Fibroblast of skin of right biceps (primary cell): ENCODE measurements at regions not wholly inside any gene's neighbourhood (a gene's known extent, or its start where the extent isn't known, plus 50 kb on each side); places are given as distances from the start of the nearest gene placed in this dataset.

ENCODE experiments used
- DNase-seq: peaks from one replicate; pipeline ENCODE4 v3.0.0-alpha.2; 2013

DNA sequence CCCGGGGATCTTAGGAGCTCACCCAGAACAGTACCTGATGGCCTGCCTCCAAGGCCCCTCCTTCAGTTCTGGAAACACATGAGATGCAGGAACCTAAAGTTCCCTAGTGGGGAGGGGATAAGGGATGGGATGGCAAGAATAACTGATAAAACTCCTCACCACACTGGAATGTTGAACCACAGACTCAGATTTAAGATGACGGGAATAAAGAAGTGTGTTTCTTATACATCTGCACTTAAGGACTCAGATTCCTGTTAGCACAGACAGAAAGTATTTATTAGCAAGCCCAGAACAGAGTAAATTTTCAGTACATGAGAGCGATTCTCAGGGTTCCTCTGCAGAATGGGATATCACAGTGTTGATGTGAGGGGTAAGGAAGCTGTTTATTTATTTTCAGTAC is 245.2 kb downstream of the TLE3 start:
- DNase-seq = peak; percentile 96

DNA sequence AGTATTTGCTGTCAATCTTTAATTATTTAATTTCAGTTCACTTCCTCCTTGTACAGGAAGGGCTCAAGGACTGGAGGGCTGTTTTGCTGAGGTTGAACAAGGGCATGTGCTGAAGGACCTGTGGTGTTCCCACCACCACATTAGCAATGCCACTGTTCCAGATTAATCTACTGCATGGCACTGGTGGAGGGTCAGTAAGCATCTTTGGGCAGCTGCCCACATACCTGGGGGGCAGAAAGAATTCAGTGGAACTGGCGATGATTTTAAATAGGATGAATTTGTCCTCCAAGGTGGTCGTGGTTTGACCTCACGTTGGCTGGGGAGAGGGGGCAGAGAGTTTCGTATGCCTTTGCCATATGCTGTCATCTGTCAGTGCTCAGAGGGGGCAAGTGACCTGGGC is 244.8 kb downstream of the TLE3 start:
- no peak for DNase-seq

DNA sequence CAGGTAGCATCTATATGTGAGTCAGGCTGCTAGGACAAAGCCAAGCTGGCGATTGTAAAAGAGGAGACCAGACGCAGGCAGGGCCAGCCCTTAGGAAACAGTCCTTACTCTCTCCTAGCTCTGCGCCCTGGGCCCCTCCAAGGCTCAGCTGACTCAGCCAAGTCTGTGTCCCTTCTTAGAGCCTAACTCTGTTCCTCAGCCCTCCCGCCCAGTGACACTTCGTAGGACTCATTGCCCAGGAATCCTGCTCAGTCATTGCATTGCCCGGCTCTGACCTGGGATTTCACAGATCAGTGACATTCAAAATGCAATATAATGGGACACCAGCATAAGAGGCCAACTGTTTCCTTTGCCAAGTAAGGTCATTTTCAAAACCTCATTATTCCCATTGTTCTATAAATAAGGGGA is 244.2 kb downstream of the TLE3 start:
- peak; percentile 98 for DNase-seq

DNA sequence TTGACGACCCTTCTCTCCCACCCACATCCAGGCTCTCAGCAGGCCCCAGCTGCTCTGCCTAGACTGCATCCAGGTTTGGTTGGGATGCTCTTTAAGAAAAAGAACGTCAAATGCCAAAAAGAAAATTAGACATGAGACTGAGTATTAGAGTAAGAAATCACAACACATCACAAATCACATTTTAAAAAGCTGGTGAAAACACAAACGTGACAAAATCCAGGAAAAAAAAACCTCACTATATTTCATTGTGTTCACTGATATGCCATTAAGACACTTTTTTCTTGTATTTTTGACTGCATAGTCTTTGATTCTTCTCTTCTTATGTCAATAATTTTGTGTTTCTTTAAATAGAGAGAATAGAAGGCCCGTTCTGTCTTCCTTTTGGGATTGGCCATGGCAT is 243.7 kb downstream of the TLE3 start:
- peak; percentile 75 for DNase-seq

DNA sequence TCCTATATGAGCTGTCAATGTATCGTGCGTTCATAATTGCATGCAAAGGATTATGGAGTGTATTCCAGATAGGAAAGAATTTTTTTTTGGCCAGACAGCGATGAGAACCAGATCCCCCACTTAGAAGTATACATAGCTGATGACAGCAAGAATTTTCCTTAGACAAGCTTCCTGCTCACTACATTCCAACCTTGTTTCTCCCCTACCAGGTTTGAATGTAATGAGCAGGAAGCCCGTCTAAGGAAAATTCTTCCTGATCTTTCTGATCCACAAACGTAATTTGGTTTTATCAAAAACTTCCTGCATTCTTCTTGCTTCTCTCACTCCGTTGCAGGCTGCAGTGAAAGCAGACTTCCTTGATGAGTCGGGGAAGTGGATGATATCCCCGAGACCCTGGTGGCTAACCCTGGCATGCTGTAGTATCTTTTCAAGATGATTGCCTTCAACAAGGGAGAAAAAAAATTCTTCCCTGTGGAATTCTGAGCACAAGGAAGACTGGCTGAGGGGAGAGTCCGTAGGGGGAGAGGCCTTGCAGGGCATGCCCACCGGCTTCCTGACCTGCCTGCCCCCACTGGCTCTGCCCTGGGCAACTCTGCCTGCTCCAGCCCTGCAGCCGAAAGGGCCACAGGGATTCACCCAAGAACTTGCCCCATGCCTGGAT is 243.1 kb downstream of the TLE3 start:
- DNase-seq = peak; percentile 99

DNA sequence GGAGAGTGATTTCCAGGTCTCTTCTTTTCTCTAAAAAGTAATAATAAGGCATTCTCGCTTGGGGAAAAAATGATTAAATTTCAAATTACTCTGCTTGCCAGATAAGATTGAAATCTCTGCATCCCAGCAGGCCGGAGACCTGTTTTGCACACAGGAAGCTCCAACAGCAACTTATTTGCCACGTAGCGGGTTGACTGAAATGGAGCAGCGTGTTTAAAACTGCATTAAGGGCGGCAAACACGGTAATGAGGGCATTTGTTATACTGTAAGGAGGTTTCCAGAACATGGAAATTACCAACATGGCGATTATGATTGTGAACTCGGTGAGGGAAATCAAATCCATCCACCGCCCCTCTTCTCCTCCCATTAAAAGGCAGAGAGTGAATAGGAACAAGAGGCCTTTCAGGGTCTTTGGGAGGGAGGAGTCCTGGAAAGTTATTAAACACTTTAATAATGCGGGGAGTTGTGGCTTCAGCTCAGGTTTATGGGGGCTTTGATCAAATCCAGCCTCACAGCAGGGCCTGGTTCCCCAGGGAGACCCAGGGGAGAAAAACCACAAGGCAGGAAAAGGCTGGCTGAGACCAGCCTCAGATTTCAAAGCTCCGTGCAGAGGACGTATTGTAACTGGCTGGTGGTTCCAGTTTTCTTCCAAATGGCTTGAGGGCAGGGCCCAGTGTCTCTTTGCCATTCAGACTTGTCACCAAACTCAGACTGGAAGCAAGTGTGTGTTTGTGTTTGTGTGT is 242.3 kb downstream of the TLE3 start:
- DNase-seq = peak; percentile 83

DNA sequence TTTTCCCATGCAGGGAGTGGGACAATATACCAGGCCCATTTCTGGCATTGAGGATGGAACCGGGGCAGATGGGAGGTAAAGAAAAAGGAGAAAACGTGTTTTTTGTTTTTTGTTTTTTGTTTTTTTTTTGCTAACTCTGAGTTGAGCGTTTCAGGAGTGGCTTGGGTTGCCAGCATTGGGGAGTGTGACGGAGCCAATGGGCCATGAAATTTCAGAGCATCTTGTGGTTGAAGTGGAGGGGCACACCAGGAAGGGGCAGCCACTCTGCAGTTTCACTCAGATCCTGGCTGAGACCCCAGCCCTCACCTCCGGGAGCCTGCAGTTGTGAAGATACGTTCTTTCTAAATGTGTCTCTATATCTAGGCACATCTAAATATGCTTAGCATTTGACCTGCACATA is 240.5 kb downstream of the TLE3 start:
- DNase-seq = no peak

DNA sequence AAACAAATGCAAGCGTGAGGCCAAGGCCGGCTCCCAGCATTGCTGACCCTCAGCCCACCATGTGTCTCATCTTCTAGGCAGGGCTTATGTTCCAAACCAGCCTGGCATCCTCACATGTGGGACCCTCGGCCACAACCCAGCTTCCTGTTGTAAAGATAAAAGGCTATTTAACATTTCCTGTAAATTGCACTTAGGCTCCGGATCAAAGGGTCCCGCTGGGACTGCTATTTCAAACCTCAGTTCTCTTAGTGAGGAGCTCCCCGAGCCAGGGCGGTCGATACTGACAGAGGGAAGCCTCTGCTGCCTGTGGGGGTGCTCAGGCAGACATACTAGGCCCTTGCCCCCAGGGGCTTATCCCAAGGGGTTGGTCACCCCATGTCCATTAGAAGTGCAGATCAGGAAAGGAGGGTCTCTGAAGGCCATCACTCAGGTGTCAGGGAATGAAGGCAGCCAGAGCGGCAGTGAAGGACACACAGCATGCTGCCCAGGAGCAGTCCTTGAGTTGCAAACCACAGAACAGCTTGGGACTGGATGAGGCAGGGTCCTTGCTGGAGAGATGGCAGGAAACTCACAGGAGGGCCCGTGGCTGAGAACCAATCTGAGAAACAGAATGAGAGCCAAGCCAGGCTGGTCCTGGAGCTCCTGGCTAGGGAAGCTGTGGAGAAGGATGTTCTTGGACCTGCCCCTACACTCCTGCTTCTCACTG is 239.9 kb downstream of the TLE3 start:
- no peak for DNase-seq

DNA sequence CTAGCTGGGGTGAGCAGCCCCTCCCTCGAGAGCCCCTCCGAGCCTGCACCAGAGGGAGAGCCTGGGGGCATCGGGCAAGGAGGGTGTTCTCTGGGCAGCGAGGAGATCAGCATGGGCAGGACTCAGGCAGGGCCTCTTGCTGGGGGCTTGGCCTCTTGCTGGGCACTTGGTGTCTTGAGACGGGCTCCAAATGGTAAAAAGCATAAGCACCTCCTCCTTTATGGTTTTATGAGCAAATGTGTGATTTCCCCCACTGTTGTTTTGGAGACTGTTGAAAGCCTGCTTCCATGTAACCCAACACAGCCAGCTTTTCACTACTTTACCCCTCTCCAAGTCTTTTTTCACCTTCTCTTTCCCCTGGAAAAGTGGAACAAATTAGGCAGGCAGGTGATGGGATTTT is 239.3 kb downstream of the TLE3 start:
- no peak for DNase-seq

DNA sequence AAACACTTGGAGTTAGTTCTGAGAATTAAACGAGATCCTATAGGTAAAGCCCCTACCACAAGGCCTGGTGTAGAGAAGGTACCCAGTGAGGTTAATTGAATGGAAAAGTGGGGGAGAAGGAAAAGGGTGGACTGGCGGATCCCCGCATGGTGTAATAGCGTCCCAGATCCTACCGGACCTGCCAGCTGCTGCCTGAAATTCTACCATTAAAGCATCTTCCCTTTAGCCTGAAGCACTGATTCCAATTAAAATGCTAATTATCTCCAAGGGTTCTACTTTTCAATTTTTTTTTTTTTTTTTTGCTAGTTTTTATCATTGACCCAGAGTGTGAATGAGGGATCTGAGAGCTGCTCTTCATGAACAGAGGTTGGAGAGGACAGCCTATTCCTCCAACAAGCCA is 237.9 kb downstream of the TLE3 start:
- DNase-seq = no peak

DNA sequence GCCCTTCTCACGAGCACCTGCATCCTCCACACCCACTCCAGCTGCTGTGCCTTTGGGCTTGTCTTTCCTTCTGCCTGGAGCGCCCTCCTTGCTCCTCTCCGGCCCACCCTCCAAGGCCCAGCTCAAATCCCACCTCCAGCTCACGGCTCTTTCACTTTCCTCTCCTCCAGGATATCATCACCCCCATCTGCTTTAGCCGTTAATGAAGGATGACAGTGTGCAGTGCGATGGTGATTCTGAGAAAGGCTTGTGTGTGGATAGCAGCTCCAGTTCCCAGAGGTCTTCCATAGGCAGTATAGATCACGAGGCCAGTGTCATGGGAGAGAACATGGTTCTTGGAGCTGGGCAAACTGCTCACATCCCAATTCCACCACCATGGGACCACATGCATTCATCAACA is 237.4 kb downstream of the TLE3 start:
- no peak for DNase-seq

DNA sequence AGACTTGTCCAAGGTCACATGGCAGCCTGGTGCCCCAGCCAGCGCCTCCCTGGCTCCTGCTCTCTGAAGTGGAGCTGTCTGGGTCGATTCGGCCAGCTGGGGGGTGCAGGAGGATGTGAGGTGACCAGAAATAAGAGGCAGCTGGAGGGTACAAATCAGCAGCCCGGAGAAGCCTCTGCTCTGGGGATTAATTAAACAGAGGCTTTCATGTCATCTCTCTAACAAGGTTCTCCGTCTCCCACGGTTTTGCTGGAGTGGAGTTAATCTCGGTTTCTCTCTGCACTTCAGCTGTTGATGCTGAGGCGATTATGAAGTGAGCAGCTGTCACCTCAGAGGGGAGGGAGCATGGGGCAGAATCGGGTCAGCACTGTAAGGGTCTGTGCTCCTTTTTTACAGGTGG is 236.8 kb downstream of the TLE3 start:
- DNase-seq = no peak

DNA sequence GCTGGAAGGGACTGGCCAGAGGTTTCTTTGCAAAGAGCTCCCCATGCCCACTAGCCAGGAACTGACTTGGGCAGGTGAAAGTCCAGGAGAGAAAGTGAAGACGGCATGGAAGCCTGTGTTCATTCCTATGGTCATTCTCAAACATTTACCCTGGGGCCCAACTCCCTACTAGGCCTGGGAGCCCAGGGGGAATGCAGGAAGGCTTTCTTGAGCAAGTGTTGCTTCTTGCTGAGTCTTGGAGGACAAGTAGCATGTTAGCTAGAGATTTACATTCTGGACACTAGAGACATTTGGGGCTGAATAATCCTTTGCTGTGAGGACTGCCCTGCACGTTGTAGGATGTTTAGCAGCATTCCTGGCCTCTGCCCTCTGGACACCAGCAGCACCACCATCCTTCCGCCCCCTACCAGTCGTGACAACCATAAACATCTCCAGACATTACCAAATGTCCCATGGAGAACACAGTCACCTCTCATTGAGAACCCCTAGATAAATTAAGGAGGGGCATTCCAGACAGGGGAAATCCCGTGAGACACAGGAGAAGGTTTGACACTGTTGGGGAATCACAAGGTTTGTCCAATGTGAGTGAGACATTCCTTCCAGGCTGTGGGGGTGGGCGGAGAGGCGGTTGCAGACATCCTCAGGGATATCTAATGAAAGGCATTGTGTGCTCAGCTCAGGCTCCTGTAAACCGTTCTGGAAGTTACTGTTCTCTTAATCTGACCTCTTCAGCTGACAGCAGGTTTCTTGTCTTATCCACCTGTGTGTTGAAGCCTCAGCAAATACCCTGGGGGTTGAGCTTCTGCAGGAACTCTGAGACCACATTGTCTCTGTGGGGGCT is 236.2 kb downstream of the TLE3 start:
- DNase-seq = peak; percentile 46

DNA sequence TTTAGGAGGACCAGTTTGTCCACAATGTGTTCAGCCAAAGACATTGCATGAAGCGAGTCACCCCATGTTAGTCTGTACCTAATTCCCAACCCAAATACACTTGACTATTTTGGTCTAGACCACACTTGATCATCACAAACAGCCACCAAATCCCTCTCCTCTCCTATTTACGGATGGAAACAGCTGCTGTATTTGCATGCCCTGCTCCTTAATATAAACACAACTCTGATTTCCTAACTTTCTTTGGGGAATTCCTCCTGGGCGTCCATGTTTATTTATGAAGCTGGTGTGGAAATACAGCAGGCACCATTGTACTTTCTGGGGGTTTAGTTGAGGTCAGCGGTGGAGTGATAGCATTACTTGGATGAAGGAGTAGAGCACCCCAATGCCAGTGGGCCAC is 235.2 kb downstream of the TLE3 start:
- peak; percentile 29 for DNase-seq

DNA sequence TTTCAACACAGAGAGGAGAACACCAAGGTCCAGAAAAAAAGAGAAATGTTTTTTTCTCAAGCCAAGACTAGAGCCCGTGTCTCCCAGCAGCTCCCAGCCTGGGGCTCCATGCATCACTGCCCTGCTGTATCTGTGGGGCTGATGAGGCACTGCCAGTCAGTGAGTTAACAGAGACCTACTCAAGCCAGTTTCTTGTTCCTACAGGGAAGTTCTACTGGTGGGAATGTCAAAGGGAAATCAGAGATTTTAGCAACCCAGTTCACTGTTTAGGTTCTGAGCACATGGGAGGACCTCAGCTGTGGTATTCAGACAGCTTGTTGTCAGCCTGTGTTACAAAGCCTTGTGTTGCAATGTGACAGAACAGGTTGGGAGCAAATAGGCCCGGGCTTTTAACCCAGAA is 234.3 kb downstream of the TLE3 start:
- no peak for DNase-seq

DNA sequence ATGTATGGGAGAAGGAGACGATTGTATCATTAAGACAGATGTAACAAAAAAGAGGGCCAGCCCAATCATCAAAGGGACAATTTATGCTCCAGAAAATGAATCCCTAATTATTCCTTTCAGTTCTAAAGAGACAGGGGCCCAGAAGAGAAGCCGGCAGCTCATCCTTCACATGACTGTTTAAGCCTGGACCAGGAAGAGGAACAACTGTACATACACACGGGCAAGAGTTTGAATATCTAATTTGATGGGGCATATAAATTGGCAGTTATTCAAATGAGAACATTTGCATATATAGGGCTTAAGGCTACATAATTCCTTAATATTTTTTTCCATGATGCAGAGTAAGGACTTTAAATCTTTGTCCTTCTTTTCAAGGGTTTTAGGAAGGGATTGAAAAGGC is 232.3 kb downstream of the TLE3 start:
- no peak for DNase-seq

DNA sequence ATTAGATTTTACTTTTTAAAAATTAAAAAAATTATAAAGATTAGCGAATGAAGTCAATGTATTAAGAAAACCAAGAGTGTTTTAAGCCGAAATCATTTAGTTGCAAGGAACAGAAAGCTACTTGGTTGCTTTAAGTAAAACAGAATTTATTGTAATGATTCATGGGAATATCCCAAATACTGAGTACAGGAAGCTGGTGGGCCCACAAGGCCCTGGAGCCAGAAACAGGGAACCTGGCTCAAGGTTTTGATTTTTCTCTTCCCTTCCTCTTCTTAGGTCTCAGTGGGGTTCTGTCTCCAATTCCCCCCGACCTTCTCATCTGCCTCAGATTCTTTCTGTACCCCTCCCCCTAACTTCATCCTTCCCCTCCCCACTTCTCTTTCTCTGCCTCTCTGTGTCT is 229.0 kb downstream of the TLE3 start:
- DNase-seq = no peak

DNA sequence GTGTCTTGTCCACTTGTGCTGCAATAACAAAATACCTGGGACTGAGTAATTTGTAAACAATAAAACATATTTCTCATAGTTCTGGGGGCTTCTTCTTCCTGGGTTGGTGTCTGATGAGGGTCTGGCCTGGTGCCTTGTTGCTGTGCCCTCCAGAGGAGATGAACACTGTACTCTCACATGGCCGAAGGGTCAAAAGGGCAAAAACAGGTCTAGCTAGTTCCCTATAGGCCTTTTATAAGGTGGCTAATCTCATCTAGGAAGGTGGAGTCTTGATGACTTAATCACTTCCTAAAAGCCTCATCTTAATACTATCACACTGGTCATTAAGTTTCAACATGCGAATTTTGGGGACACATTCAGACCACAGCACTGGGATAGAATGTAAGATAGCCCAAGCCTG is 228.4 kb downstream of the TLE3 start:
- DNase-seq = no peak

DNA sequence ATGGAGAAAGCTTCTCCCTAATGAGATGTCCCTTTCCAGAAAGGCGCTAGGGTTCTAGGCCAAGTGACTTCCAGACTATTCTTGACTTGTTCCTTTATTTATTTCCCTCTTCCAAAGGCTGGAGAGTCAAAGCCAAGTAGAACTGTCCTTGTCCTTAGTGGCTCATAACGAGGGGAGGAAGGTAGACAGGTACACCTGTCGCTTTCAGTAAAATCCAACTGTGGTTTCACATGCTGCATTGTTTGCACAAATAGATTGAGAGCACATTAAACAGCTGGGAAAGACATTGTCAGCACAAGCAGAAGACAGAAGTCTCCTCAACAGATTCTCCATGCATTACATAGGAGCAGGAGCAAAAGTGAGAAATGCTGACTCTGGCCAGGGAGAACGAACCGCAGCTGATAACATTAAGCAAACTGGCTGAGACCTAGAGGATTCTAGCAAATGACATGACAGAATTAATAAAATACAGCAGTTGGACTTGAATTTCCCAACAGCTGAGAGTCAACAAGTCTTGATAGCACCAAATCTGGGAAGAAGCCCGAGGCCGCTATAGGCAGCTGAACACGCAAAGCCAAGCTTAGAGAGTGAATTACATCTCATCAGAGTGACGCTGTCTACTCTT is 227.7 kb downstream of the TLE3 start:
- no peak for DNase-seq

DNA sequence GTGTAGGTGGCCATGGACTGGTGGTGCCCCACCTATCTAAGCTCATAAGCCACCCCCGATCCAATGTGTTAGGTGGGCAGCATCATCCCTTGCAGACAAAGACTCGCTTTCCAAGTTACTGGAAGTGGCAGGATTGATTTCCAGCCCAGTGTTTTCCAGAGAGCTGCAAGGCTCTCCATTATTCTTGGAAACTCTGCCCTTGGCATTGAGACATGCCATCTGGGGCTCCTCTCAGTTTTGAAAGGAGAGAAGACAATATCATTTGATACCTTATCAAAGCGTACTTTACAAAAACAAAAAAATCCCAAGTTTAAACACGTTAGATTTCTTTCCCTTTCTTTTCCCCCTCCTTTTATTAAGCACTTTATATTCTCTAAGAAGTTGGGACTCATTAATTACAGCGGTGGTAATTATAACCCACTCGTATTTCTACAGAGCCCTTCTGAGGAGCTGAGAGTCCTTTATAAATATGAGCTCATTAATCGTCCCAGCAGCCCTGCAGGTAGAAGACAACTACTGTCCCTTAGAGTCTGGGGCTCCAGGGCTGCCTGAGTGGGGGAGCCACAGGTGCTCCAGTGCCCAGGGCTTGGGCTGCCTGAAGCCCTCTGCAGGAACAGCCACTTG is 226.1 kb downstream of the TLE3 start:
- DNase-seq = no peak

DNA sequence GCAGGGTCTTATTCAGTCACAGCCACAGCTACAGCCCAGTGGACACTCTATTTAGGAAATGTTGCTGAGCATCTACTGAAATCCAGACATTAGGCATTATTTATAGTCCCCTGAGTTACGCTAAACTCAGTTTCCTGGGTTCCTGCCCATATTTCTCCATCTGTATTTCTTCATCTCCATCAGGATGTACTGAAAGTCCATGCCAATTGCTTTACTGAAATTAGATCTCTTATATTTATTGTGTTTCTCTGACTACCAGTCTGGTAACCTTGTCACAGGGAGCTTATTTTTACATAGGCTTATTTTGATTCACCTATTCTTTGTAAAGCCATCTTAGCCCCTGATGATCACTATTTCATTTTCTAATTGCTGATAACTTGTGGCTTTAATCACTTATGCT is 223.9 kb downstream of the TLE3 start:
- DNase-seq = no peak

DNA sequence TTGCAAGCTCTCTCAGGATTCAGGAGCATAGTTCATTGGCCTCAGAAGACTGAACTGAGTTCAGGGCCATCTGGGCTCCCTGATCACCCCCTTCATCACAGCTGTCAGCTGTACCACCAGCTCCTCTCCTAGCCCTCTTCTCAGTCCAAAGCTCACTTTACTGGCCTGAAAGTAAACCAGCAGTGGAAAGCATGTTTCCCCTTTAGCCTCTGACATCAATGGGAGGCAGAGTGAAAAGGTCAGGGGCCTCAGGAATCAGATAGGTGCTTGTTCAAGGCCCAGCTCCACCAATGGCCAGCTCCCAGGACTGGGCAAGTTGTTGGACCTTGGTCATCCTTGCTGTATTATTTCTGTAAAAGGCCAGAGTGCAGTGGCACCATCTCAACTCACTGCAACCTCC is 223.4 kb downstream of the TLE3 start:
- DNase-seq = no peak
